Mesodermal cell (in vitro differentiated cells): ENCODE measurements at regions not wholly inside any gene's neighbourhood (a gene's known extent, or its start where the extent isn't known, plus 50 kb on each side); places are given as distances from the start of the nearest gene placed in this dataset.
"Not testable (repeated sequence)": the region's sequence is repeated elsewhere in the genome, so short reads cannot be mapped to it uniquely, and the experiment has no call there.

Experiments
- H3K27ac ChIP-seq: 2 replicates; pipeline ENCODE4 v1.7.0; 2013; ENCODE audit warnings: mild to moderate bottlenecking, low read depth, low read length, moderate library complexity; ENCODE audit not compliant: severe bottlenecking
- H3K36me3 ChIP-seq: 2 replicates; pipeline ENCODE4 v1.7.1; 2013; ENCODE audit warnings: mild to moderate bottlenecking, low read length, moderate library complexity; ENCODE audit not compliant: control insufficient read depth, insufficient read depth
- H3K4me1 ChIP-seq: one replicate; pipeline ENCODE4 v1.7.1; 2013; ENCODE audit warnings: mild to moderate bottlenecking, low read length; ENCODE audit not compliant: insufficient read depth, control insufficient read depth, poor library complexity, severe bottlenecking
- H3K4me3 ChIP-seq: 2 replicates; pipeline ENCODE4 v1.7.0; 2013; ENCODE audit warnings: low read length, control low read depth, mild to moderate bottlenecking; ENCODE audit not compliant: insufficient read depth, poor library complexity, severe bottlenecking; ENCODE audit errors: extremely low read depth
- H3K9me3 ChIP-seq: 2 replicates; pipeline ENCODE4 v1.7.1; 2013; ENCODE audit warnings: mild to moderate bottlenecking, low read length, moderate library complexity; ENCODE audit not compliant: control insufficient read depth
- WGBS, 2 experiments: methylation state at CpG; one replicate each; pipeline ENCODE4 v1.1.5; 2013; ENCODE audit warnings: missing lambda C conversion rate in 2 of 2; ENCODE audit not compliant: insufficient coverage in 2 of 2; 5-methylcytosine and 5-hydroxymethylcytosine counted together

DNA sequence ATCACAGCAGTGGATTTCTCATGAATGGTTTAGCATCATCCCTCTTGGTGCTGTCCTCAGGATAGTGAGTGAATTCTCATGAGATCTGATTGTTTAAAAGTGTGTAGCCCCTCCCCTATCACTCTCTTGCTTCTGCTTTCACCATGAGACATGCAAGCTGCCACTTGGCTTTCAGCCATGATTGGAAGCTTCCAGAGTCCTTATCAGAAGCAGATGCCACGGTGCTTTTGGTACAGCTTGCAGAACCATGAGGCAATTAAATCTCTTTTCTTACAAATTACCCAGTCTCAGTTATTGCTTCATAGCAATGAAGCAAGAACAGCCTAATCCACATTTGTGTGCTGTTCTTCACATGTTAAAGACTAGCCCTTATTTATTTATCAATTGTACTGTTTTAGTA, 495.2 kb upstream of the EPHA6 start:
- Histone ChIP-seq H3K9me3 (no peaks in the 10 kb centered on the region), H3K36me3 (no peaks in the 10 kb centered on the region), H3K4me1 (no peaks in the 10 kb centered on the region), H3K4me3 (no peak overlapping the region), H3K27ac (no peak overlapping the region)
- 91 to 100% methylated on average over 1 of the region's 1 CpG for WGBS, 2 experiments

DNA sequence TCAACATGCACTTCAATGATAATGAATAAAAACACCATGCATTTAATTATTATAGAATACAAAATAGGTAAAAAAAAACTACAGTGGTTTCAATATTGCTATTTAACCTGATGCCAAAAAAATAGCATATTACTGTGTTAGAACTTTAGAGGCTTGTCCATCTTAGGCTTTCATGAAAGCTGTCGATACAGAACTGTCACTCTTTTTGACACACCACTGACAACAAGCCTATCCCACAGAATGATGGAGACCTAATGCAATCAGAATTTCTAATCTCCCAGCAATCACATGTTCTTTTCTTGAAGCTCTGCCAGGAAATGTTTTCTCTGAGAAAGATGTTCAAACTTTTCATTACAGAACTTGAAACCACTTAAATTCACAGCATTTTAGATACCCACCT, 490.3 kb upstream of the EPHA6 start:
- Histone ChIP-seq H3K27ac (no peak overlapping the region), H3K4me1 (no peaks in the 10 kb centered on the region), H3K4me3 (no peak overlapping the region), H3K9me3 (no peaks in the 10 kb centered on the region), H3K36me3 (no peaks in the 10 kb centered on the region)
- WGBS, 2 experiments: 88% methylated on average over 1 of the region's 1 CpG; no CpG with 5 or more reads in 1 of the 2 experiments

DNA sequence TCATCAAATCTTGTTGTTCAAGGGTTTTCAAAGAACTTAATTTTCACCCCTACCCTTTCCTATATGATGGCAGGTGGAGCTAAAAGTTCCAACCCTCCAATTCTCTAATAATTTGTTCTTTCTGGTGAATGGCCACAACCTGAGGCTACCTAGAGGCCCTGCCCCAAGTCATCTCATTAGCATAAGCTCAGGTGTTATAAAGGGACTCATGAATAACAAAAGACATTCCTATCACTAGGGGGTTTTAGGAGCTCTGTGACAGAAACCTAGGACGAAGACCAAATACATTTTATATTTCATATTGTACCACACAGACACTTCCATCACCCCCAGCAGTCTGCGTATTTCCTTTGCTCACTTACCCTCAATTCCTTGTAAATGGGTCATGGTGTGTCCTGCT, 483.6 kb upstream of the EPHA6 start:
- Histone ChIP-seq H3K27ac (no peak overlapping the region), H3K4me3 (no peak overlapping the region), H3K9me3 (no peaks in the 10 kb centered on the region), H3K36me3 (no peaks in the 10 kb centered on the region), H3K4me1 (no peaks in the 10 kb centered on the region)
- WGBS, 2 experiments: 40% methylated on average over 1 of the region's 2 CpGs; no CpG with 5 or more reads in 1 of the 2 experiments

DNA sequence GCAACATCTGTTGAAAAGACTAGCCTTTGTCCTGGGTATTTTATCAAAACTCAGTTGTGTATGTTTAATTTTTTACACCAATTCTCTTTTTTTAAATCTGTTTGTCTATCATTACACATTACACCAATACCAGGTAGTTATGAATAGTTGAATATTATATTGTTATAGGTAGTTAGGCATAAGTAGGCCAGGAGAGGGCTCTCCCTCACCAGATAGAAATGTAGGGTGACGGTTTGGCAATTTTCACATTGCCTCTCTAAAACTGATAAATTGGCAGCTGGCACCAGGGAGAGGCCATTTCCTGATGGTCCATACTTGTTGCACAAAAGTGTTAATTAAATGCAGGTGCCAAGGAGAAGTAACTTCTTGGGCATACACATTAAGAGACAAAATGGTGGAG, 483.1 kb upstream of the EPHA6 start:
- Histone ChIP-seq H3K36me3 (no peaks in the 10 kb centered on the region), H3K27ac (no peak overlapping the region), H3K9me3 (no peaks in the 10 kb centered on the region), H3K4me1 (no peaks in the 10 kb centered on the region), H3K4me3 (no peak overlapping the region)
- WGBS, 2 experiments: no CpG with 5 or more reads among the region's 1 CpG

DNA sequence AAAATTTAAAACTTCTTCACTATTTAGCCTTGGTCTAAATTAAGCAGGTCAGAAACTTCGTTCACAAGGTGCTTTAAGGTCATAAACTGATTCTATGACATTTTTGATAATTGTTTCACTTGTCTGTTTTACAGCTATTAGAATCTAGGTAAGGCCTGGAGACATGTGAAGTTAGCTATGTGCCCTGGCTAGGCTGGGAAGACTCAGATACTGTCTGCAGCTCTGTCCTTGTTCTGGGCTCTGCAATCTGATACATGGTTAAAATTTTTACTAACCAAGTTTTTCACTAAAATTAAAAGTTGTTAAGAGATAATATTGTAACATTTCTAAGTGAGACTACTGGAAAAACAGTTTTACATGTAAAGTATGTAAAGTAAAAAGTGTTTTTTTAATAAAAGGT, 479.6 kb upstream of the EPHA6 start:
- no CpG with 5 or more reads among the region's 1 CpG for WGBS, 2 experiments
- H3K9me3 ChIP-seq: no peaks in the 10 kb centered on the region

DNA sequence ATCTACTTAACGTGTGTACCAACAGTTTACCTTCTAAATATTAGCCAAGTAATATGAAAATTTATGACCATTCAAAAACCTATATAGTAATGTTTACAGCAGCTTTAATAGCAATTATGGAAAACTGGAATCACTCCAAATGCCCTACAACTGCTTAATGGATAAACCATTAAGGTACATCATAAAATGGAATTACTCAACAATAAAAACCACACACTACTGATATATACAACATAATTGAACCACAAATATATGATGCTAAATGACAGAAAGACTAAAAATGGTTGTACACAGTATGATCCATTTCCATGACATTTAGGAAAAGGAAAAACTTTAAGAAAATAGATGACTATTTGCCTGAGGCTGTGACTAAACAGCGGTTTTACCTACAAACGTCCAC, 467.1 kb upstream of the EPHA6 start:
- Histone ChIP-seq H3K9me3 (no peaks in the 10 kb centered on the region), H3K4me1 (no peaks in the 10 kb centered on the region), H3K4me3 (no peak overlapping the region), H3K36me3 (no peaks in the 10 kb centered on the region), H3K27ac (no peak overlapping the region)
- 85 to 100% methylated on average over 1 to 2 of the region's 3 CpGs for WGBS, 2 experiments

More for the DNA sequence above, 479.6 kb upstream of the EPHA6 start:
- Histone ChIP-seq H3K4me3 (no peak overlapping the region), H3K4me1 (no peaks in the 10 kb centered on the region), H3K36me3 (no peaks in the 10 kb centered on the region), H3K27ac (no peak overlapping the region)

DNA sequence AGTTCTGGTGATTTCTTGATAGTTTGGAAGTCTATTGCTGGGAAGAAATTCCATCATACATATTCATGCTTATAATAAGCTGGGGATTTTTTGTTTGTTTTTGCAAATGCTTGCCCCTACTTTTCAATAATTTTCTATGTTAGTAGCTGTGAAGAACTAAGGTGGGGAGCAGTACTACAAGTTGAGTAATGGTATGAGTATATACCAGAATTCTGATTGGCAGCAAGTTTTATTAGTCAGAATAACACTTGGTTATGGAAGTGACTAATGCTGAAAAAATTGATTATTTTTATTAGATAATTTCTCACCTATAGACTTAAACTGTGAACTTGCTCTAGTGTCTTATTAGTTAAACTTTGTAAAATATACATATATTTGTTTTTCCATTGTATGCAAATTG, 462.8 kb upstream of the EPHA6 start:
- not testable (repeated sequence) for H3K4me3 ChIP-seq, H3K27ac ChIP-seq, H3K9me3 ChIP-seq, H3K36me3 ChIP-seq, H3K4me1 ChIP-seq

DNA sequence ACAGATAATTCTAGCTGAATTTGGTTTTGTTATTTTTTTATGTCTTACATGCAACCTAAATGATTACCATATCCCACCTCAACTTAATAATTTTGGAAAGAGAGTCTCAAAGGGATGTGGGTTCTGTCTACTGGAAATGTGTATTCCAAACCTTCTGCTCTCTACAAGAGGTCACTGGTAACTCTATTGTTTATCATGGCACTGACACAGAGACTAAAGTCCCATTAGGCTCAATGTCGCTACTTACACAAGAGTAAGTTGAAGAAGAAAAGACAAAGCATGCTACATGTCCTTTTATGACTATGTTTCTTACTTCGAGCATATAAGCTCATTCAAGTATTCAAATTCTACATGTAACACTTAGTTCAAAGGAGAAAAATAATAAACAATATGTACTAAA, 460.3 kb upstream of the EPHA6 start:
- Histone ChIP-seq H3K4me3 (no peak overlapping the region), H3K27ac (no peak overlapping the region), H3K4me1 (no peaks in the 10 kb centered on the region), H3K36me3 (no peaks in the 10 kb centered on the region), H3K9me3 (no peaks in the 10 kb centered on the region)
- 89% methylated on average over 1 of the region's 2 CpGs; no CpG with 5 or more reads in 1 of the 2 experiments for WGBS, 2 experiments

DNA sequence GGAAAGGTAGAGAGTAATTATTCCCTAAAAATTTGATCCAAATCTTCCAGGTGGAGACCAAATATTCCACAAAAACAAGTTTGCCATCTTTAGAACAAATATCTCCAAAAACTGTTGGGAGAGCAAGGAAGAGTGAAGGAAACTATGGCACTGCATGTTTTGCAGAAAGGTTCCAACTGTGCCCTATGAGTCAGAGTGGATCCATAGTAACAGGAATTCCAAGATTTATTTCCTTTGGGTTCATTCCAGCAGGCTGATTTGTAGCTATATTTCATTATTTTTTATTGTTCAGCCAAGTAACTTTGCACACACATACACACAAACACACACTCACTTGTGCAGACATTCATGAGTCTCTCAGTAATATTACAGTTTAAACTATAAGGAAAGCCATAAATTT, 459.7 kb upstream of the EPHA6 start:
- no peak overlapping the region for H3K27ac ChIP-seq
- no peaks in the 10 kb centered on the region for H3K4me1 ChIP-seq
- H3K4me3 ChIP-seq: no peak overlapping the region
- H3K36me3 ChIP-seq: no peaks in the 10 kb centered on the region
- no peaks in the 10 kb centered on the region for H3K9me3 ChIP-seq

DNA sequence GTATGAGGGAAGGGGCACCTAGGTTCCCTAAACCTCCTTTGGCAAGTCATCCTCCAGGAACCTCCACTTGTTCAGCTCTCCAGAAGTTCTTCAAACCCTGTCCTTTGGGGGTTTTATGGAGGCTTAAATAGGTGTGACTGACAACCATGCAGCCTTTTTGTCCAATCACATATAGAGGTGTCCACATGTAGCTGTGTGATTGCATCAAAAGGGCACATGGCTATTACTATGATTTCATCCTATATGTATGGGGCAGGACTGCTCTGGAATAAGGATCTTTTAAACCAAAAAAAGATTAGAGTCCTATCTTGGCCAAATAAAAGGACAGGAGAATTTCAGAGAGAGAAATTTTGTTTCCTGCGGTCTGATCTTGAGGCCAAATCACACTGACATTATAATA, 453.2 kb upstream of the EPHA6 start:
- Histone ChIP-seq H3K36me3 (no peaks in the 10 kb centered on the region), H3K9me3 (no peaks in the 10 kb centered on the region), H3K4me3 (no peak overlapping the region), H3K27ac (no peak overlapping the region), H3K4me1 (no peaks in the 10 kb centered on the region)
- WGBS, 2 experiments: no CpG with 5 or more reads among the region's 1 CpG

DNA sequence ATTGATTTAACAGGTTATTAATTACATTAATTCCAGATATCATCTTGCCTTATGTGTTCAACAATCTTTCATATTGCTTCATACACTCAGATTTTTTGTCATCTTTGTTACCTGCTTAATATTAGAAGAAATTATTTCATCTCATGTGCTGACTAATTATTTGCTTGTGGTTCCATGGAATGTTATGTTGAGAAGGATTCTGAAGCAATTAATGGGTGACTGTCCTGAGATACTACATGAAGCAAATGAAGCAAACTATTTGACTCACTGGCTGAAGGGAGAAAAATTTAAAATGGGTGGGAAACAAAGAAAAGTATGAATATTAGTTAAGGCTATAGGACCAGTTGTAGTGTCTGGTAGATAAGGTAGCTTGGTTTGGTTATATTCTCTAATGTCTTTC, 443.8 kb upstream of the EPHA6 start:
- H3K36me3 ChIP-seq: no peaks in the 10 kb centered on the region
- no peaks in the 10 kb centered on the region for H3K9me3 ChIP-seq
- no peak overlapping the region for H3K27ac ChIP-seq
- H3K4me1 ChIP-seq: no peaks in the 10 kb centered on the region
- no peak overlapping the region for H3K4me3 ChIP-seq
